ENCODE measurements at regions not wholly inside any gene's neighbourhood (a gene's known extent, or its start where the extent isn't known, plus 50 kb on each side); places are given as distances from the start of the nearest gene placed in this dataset.

DNA sequence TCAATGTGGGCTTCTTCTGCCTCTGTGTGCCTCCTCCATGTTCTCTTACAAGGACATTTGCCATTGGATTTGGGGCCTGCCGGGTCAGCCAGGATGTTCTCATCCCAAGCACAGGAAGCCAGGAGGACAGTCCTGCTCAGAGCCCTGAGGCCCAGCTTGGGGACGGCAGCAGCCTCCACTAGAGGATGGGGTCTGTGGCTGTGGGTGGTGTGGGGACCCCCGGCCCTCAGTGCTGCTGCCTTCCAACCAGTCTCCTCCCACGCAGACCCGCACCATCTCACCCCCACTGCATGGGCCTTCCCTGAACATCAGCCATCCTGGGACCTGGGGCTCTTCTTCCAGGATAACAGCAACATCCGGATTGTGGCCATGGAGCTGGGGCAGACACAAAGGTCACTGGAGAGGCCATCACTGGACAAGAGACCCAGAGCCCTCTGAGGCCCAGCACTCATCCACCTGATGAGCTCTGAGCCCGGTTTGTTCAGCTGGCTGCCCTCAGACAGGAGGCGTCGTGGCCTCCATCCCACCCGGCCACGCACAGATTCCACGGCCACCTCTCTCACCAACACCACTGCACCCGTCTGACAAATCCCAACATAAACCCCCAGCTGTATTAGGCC, 56.5 kb upstream of the C14orf180 start:
- no peak overlapping the region for H3K27ac ChIP-seq (ENCODE audit: low read depth in 1 of 2, low read length in 2 of 2)
- TF ChIP-seq RAD21 (IDR thresholded peaks at IDR 0.05) (no peak), RXRA (IDR thresholded peaks at IDR 0.05) (no peak), FOXA1 (IDR thresholded peaks at IDR 0.05) (no peak), FOXA2 (IDR thresholded peaks at IDR 0.05) (no peak), EGR1 (IDR thresholded peaks at IDR 0.05; ENCODE audit: low read depth in 2 of 2) (no peak), HNF4G (IDR thresholded peaks at IDR 0.05) (no peak), GABPA (IDR thresholded peaks at IDR 0.05 in 1 of 2, conservative IDR thresholded peaks at IDR 0.05 in 1 of 2) (no peak), TAF1 (conservative IDR thresholded peaks at IDR 0.05) (no peak), HNF4A (conservative IDR thresholded peaks at IDR 0.05) (no peak), NR2F2 (IDR thresholded peaks at IDR 0.05) (no peak)
- TF ChIP-seq, protein P1, sequence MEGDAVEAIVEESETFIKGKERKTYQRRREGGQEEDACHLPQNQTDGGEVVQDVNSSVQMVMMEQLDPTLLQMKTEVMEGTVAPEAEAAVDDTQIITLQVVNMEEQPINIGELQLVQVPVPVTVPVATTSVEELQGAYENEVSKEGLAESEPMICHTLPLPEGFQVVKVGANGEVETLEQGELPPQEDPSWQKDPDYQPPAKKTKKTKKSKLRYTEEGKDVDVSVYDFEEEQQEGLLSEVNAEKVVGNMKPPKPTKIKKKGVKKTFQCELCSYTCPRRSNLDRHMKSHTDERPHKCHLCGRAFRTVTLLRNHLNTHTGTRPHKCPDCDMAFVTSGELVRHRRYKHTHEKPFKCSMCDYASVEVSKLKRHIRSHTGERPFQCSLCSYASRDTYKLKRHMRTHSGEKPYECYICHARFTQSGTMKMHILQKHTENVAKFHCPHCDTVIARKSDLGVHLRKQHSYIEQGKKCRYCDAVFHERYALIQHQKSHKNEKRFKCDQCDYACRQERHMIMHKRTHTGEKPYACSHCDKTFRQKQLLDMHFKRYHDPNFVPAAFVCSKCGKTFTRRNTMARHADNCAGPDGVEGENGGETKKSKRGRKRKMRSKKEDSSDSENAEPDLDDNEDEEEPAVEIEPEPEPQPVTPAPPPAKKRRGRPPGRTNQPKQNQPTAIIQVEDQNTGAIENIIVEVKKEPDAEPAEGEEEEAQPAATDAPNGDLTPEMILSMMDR (IDR thresholded peaks at IDR 0.05; ENCODE audit: low read depth, low read length, missing input control), result no peak
- TF ChIP-seq, protein P2, sequence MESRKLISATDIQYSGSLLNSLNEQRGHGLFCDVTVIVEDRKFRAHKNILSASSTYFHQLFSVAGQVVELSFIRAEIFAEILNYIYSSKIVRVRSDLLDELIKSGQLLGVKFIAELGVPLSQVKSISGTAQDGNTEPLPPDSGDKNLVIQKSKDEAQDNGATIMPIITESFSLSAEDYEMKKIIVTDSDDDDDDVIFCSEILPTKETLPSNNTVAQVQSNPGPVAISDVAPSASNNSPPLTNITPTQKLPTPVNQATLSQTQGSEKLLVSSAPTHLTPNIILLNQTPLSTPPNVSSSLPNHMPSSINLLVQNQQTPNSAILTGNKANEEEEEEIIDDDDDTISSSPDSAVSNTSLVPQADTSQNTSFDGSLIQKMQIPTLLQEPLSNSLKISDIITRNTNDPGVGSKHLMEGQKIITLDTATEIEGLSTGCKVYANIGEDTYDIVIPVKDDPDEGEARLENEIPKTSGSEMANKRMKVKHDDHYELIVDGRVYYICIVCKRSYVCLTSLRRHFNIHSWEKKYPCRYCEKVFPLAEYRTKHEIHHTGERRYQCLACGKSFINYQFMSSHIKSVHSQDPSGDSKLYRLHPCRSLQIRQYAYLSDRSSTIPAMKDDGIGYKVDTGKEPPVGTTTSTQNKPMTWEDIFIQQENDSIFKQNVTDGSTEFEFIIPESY (IDR thresholded peaks at IDR 0.05), result no peak
- TF ChIP-seq, protein P3, sequence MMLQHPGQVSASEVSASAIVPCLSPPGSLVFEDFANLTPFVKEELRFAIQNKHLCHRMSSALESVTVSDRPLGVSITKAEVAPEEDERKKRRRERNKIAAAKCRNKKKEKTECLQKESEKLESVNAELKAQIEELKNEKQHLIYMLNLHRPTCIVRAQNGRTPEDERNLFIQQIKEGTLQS (IDR thresholded peaks at IDR 0.05), result no peak
- TF ChIP-seq, protein P4, sequence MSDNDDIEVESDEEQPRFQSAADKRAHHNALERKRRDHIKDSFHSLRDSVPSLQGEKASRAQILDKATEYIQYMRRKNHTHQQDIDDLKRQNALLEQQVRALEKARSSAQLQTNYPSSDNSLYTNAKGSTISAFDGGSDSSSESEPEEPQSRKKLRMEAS (IDR thresholded peaks at IDR 0.05), result no peak
- H3K9me3 ChIP-seq (ENCODE audit: control insufficient read depth in 4 of 4, low read length in 3 of 4), result no peaks in the 10 kb centered on the region
- no peak overlapping the region for H3K4me3 ChIP-seq (ENCODE audit: low read depth in 1 of 3, low read length in 3 of 3)
- H3K9ac ChIP-seq (ENCODE audit: low read depth in 1 of 2, low read length in 2 of 2), result no peak overlapping the region
- DNase-seq (ENCODE audit: low spot score), result no peak
- WGBS, result 94% methylated on average over 13 of the region's 13 CpGs
- H3K4me1 ChIP-seq (ENCODE audit: control insufficient read depth in 4 of 4, insufficient read depth in 4 of 4, low read length in 3 of 4), result no peaks in the 10 kb centered on the region
- H3K27me3 ChIP-seq (ENCODE audit: control insufficient read depth in 4 of 4, insufficient read depth in 4 of 4, low read length in 3 of 4), result no peaks in the 10 kb centered on the region
- no peaks in the 10 kb centered on the region for H3K36me3 ChIP-seq (ENCODE audit: control insufficient read depth in 4 of 4, insufficient read depth in 3 of 4, low read depth in 1 of 4, low read length in 3 of 4)

- Histone ChIP-seq H3K27me3 (ENCODE audit: control insufficient read depth in 4 of 4, insufficient read depth in 4 of 4, low read length in 3 of 4) (no peaks in the 10 kb centered on the region), H3K36me3 (ENCODE audit: control insufficient read depth in 4 of 4, insufficient read depth in 3 of 4, low read depth in 1 of 4, low read length in 3 of 4) (no peaks in the 10 kb centered on the region), H3K27ac (ENCODE audit: low read depth in 1 of 2, low read length in 2 of 2) (no peak overlapping the region), H3K9me3 (ENCODE audit: control insufficient read depth in 4 of 4, low read length in 3 of 4) (peaks cover 0 to 2% (median 0%) of the 10 kb centered on the region in 4 donors), H3K4me3 (ENCODE audit: low read depth in 1 of 3, low read length in 3 of 3) (no peak overlapping the region), H3K9ac (ENCODE audit: low read depth in 1 of 2, low read length in 2 of 2) (no peak overlapping the region), H3K4me1 (ENCODE audit: control insufficient read depth in 4 of 4, insufficient read depth in 4 of 4, low read length in 3 of 4) (no peaks in the 10 kb centered on the region)
- WGBS, result 86% methylated on average over 7 of the region's 7 CpGs
- no peak for DNase-seq (ENCODE audit: low spot score)
- TF ChIP-seq RAD21 (IDR thresholded peaks at IDR 0.05) (no peak), SP1 (IDR thresholded peaks at IDR 0.05) (no peak), FOXA1 (IDR thresholded peaks at IDR 0.05) (no peak), REST (IDR thresholded peaks at IDR 0.05) (no peak), HNF4G (IDR thresholded peaks at IDR 0.05) (no peak), GABPA (IDR thresholded peaks at IDR 0.05 in 1 of 2, conservative IDR thresholded peaks at IDR 0.05 in 1 of 2) (no peak), EGR1 (IDR thresholded peaks at IDR 0.05; ENCODE audit: low read depth in 2 of 2) (no peak)
Measured at GRCh38 chr14:104523546-104523935, 56.0 kb upstream of the C14orf180 start.
